HG02763 (cell line): ENCODE measurements at regions not wholly inside any gene's neighbourhood (a gene's known extent, or its start where the extent isn't known, plus 50 kb on each side); places are given as distances from the start of the nearest gene placed in this dataset.
A peak's percentile ranks its signal among the peaks of the same experiment; 100 is the strongest.
"Not testable (repeated sequence)": the region's sequence is repeated elsewhere in the genome, so short reads cannot be mapped to it uniquely, and the experiment has no call there.

Source experiments
- ATAC-seq: cut with Tn5 transposase; IDR thresholded peaks from one replicate; pipeline ENCODE4 v1.9.1; 2021; ENCODE audit warnings: mild to moderate bottlenecking, moderate library complexity; ENCODE audit not compliant: unreplicated experiment

GRCh38 chr5:124154714-124155113, 591.7 kb downstream of the ZNF608 start:
- ATAC-seq = no peak

GRCh38 chr5:124153588-124153987, 592.9 kb downstream of the ZNF608 start:
- ATAC-seq = no peak

GRCh38 chr5:124148574-124148973, 597.9 kb downstream of the ZNF608 start:
- no peak for ATAC-seq

- no peak for ATAC-seq
These were observed 606.4 kb downstream of the ZNF608 start for GRCh38 chr5:124140060-124140459.

- no peak for ATAC-seq
These were observed 607.0 kb downstream of the ZNF608 start for GRCh38 chr5:124139477-124139876.

GRCh38 chr5:124136609-124137008, 609.8 kb downstream of the ZNF608 start:
- no peak for ATAC-seq

GRCh38 chr5:124134941-124135340, 611.5 kb downstream of the ZNF608 start:
- ATAC-seq = no peak

- ATAC-seq = no peak
These were observed 613.0 kb downstream of the ZNF608 start for GRCh38 chr5:124133406-124133805.

- no peak for ATAC-seq
These were observed 613.6 kb downstream of the ZNF608 start for GRCh38 chr5:124132843-124133242.

GRCh38 chr5:124131466-124131865, 615.0 kb downstream of the ZNF608 start:
- ATAC-seq = no peak

GRCh38 chr5:124130816-124131215, 615.6 kb downstream of the ZNF608 start:
- no peak for ATAC-seq

GRCh38 chr5:124128867-124129266, 616.9 kb downstream of the CSNK1G3 start:
- no peak for ATAC-seq

GRCh38 chr5:124126504-124127217, 614.7 kb downstream of the CSNK1G3 start:
- peak; percentile 82 for ATAC-seq

GRCh38 chr5:124124711-124125229, 612.8 kb downstream of the CSNK1G3 start:
- ATAC-seq = no peak

- no peak for ATAC-seq
These were observed 609.2 kb downstream of the CSNK1G3 start for GRCh38 chr5:124121198-124121597.

GRCh38 chr5:124114911-124115310, 602.9 kb downstream of the CSNK1G3 start:
- ATAC-seq = no peak

GRCh38 chr5:124111886-124112285, 599.9 kb downstream of the CSNK1G3 start:
- no peak for ATAC-seq

GRCh38 chr5:124110942-124111341, 599.0 kb downstream of the CSNK1G3 start:
- ATAC-seq = no peak

- no peak for ATAC-seq
These were observed 593.3 kb downstream of the CSNK1G3 start for GRCh38 chr5:124105326-124105725.

- ATAC-seq = no peak
These were observed 592.8 kb downstream of the CSNK1G3 start for GRCh38 chr5:124104821-124105220.

GRCh38 chr5:124104344-124104743, 592.4 kb downstream of the CSNK1G3 start:
- ATAC-seq = no peak

GRCh38 chr5:124103671-124104070, 591.7 kb downstream of the CSNK1G3 start:
- no peak for ATAC-seq

GRCh38 chr5:124103056-124103455, 591.1 kb downstream of the CSNK1G3 start:
- ATAC-seq = not testable (repeated sequence)
